WTC11 (cell line): ENCODE measurements at regions not wholly inside any gene's neighbourhood (a gene's known extent, or its start where the extent isn't known, plus 50 kb on each side); places are given as distances from the start of the nearest gene placed in this dataset.
"Not testable (repeated sequence)": the region's sequence is repeated elsewhere in the genome, so short reads cannot be mapped to it uniquely, and the experiment has no call there.

Experiments used
- ATAC-seq: fragments of 200-7000 bp; cut with Tn5 transposase; 2 replicates; pipeline ENCODE4 v1.10.0; 2021; ENCODE audit warnings: mild to moderate bottlenecking, moderate library complexity
- CTCF ChIA-PET: fragments of 300-600 bp; sonication (Branson Sonifier 250); formaldehyde crosslinking; loops from one replicate; lab custom pipeline; 2021; ENCODE audit warnings: antibody characterized with exemption; lab: Charles Lee
- POLR2A ChIA-PET: fragments of 350-600 bp; sonication (Branson Sonifier 250); formaldehyde crosslinking; loops from one replicate; lab custom pipeline; 2021; ENCODE audit warnings: antibody characterized with exemption; lab: Charles Lee
- DNase-seq: peaks from one replicate; pipeline ENCODE4 v3.0.0; 2021; ENCODE audit warnings: low spot score
- H3K27ac Mint-ChIP-seq: 2 replicates; pipeline ENCODE4 v1.8.0; 2021; ENCODE audit warnings: mixed read lengths
- H3K27me3 Mint-ChIP-seq: 2 replicates; pipeline ENCODE4 v1.8.0; 2021; ENCODE audit warnings: low read depth, mild to moderate bottlenecking, moderate library complexity, mixed read lengths
- H3K36me3 Mint-ChIP-seq: 2 replicates; pipeline ENCODE4 v1.8.0; 2021; ENCODE audit warnings: mixed read lengths
- H3K4me1 Mint-ChIP-seq: 2 replicates; pipeline ENCODE4 v1.8.0; 2022; ENCODE audit warnings: mixed read lengths
- H3K4me3 Mint-ChIP-seq: 2 replicates; pipeline ENCODE4 v1.8.0; 2021; ENCODE audit warnings: mild to moderate bottlenecking, moderate library complexity, mixed read lengths
- H3K9me3 Mint-ChIP-seq: 2 replicates; pipeline ENCODE4 v1.8.0; 2021; ENCODE audit warnings: mixed read lengths
- ATF1 ChIP-seq: sonication (generic); formaldehyde crosslinking; IDR thresholded peaks from 2 replicates; pipeline ENCODE4 v1.8.1; 2023; ENCODE audit warnings: mild to moderate bottlenecking, moderate library complexity, missing genetic modification reagents
- ATF3 ChIP-seq: sonication (generic); formaldehyde crosslinking; conservative IDR thresholded peaks from 2 replicates; pipeline ENCODE4 v1.8.1; 2022; ENCODE audit warnings: mild to moderate bottlenecking, missing genetic modification reagents
- CBFB ChIP-seq: sonication (generic); formaldehyde crosslinking; IDR thresholded peaks from 2 replicates; pipeline ENCODE4 v1.8.1; 2022; ENCODE audit warnings: mild to moderate bottlenecking, low read depth, missing genetic modification reagents
- ETV6 ChIP-seq: sonication (generic); formaldehyde crosslinking; IDR thresholded peaks from 2 replicates; pipeline ENCODE4 v1.8.1; 2022; ENCODE audit warnings: mild to moderate bottlenecking, missing genetic modification reagents
- HMGA2 ChIP-seq: fragments of 250-450 bp; sonication (Bioruptor Pico); IDR thresholded peaks from 2 replicates; pipeline ENCODE4 v1.4.0; 2021; ENCODE audit warnings: mild to moderate bottlenecking, moderate library complexity
- NR2C2 ChIP-seq: sonication (generic); formaldehyde crosslinking; IDR thresholded peaks from 2 replicates; pipeline ENCODE4 v1.8.0; 2022; ENCODE audit warnings: mild to moderate bottlenecking, missing genetic modification reagents
- SOX15 ChIP-seq: fragments of 250-450 bp; sonication (Bioruptor Pico); IDR thresholded peaks from 2 replicates; pipeline ENCODE4 v1.9.0; 2021; ENCODE audit warnings: mild to moderate bottlenecking
- ZBTB43 ChIP-seq: sonication (generic); formaldehyde crosslinking; IDR thresholded peaks from 2 replicates; pipeline ENCODE4 v1.8.1; 2023; ENCODE audit warnings: mild to moderate bottlenecking, missing genetic modification reagents
- ZMAT4 ChIP-seq: fragments of 250-450 bp; sonication (Bioruptor Pico); IDR thresholded peaks from 2 replicates; pipeline ENCODE4 v1.9.0; 2021; ENCODE audit warnings: mild to moderate bottlenecking
- ZNF121 ChIP-seq: sonication (generic); formaldehyde crosslinking; IDR thresholded peaks from 2 replicates; pipeline ENCODE4 v1.8.0; 2023; ENCODE audit warnings: missing genetic modification reagents
- ZNF138 ChIP-seq: sonication (generic); formaldehyde crosslinking; conservative IDR thresholded peaks from 2 replicates; pipeline ENCODE4 v1.8.1; 2022; ENCODE audit warnings: mild to moderate bottlenecking, moderate library complexity, missing genetic modification reagents
- ZNF232 ChIP-seq: sonication (generic); formaldehyde crosslinking; IDR thresholded peaks from 2 replicates; pipeline ENCODE4 v1.8.0; 2022; ENCODE audit warnings: mild to moderate bottlenecking, missing genetic modification reagents
- ZNF263 ChIP-seq: sonication (generic); formaldehyde crosslinking; IDR thresholded peaks from 2 replicates; pipeline ENCODE4 v1.8.1; 2022; ENCODE audit warnings: low read depth, mild to moderate bottlenecking, moderate library complexity, missing genetic modification reagents
- TF ChIP-seq, protein P1 (sequence below): sonication (generic); formaldehyde crosslinking; IDR thresholded peaks from 2 replicates; pipeline ENCODE4 v1.8.1; 2022; ENCODE audit warnings: mild to moderate bottlenecking, moderate library complexity, missing genetic modification reagents
- TF ChIP-seq, protein P2 (sequence below): sonication (generic); formaldehyde crosslinking; IDR thresholded peaks from 2 replicates; pipeline ENCODE4 v1.8.1; 2023; ENCODE audit warnings: mild to moderate bottlenecking, missing genetic modification reagents
- TF ChIP-seq, protein P3 (sequence below): sonication (generic); formaldehyde crosslinking; IDR thresholded peaks from 2 replicates; pipeline ENCODE4 v1.8.0; 2022; ENCODE audit warnings: mild to moderate bottlenecking, missing genetic modification reagents
- TF ChIP-seq, protein P4 (sequence below): fragments of 250-450 bp; sonication (Bioruptor Pico); IDR thresholded peaks from 2 replicates; pipeline ENCODE4 v1.9.0; 2021; ENCODE audit warnings: moderate library complexity, mild to moderate bottlenecking, inconsistent platforms, borderline replicate concordance
- TF ChIP-seq, protein P5 (sequence below): sonication (generic); formaldehyde crosslinking; IDR thresholded peaks from 2 replicates; pipeline ENCODE4 v1.8.1; 2022; ENCODE audit warnings: low read depth, missing genetic modification reagents, borderline replicate concordance

- TF ChIP-seq ZMAT4 (CRISPR knock-in tag) (no peak), ATF1 (no peak), ZBTB43 (CRISPR knock-in tag) (no peak), ETV6 (CRISPR knock-in tag) (no peak), NR2C2 (CRISPR knock-in tag) (no peak), CBFB (CRISPR knock-in tag) (no peak)
- TF ChIP-seq, protein P1, sequence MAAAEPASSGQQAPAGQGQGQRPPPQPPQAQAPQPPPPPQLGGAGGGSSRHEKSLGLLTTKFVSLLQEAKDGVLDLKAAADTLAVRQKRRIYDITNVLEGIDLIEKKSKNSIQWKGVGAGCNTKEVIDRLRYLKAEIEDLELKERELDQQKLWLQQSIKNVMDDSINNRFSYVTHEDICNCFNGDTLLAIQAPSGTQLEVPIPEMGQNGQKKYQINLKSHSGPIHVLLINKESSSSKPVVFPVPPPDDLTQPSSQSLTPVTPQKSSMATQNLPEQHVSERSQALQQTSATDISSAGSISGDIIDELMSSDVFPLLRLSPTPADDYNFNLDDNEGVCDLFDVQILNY (CRISPR knock-in tag), result no peak
- TF ChIP-seq, protein P2, sequence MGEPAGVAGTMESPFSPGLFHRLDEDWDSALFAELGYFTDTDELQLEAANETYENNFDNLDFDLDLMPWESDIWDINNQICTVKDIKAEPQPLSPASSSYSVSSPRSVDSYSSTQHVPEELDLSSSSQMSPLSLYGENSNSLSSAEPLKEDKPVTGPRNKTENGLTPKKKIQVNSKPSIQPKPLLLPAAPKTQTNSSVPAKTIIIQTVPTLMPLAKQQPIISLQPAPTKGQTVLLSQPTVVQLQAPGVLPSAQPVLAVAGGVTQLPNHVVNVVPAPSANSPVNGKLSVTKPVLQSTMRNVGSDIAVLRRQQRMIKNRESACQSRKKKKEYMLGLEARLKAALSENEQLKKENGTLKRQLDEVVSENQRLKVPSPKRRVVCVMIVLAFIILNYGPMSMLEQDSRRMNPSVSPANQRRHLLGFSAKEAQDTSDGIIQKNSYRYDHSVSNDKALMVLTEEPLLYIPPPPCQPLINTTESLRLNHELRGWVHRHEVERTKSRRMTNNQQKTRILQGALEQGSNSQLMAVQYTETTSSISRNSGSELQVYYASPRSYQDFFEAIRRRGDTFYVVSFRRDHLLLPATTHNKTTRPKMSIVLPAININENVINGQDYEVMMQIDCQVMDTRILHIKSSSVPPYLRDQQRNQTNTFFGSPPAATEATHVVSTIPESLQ (CRISPR knock-in tag), result no peak
These were observed 113.8 kb downstream of the ANXA2 start (continued) for GRCh38 chr15:60283936-60284335.

- H3K27ac Mint-ChIP-seq, H3K27me3 Mint-ChIP-seq, DNase-seq, CTCF ChIA-PET, POLR2A ChIA-PET, H3K4me3 Mint-ChIP-seq, ATAC-seq: not testable (repeated sequence)
- H3K36me3 Mint-ChIP-seq, result peaks cover 31% of the 10 kb centered on the region
- H3K4me1 Mint-ChIP-seq, result peaks cover 11% of the 10 kb centered on the region
- H3K9me3 Mint-ChIP-seq, result peaks cover 44% of the 10 kb centered on the region
These were observed 101.9 kb downstream of the ANXA2 start for GRCh38 chr15:60295901-60296300.

- POLR2A ChIA-PET, result no interaction called here
- Mint-ChIP-seq H3K27me3 (peaks cover 3% of the 10 kb centered on the region; the same call in 1 of the 2 replicates), H3K4me3 (no peak overlapping the region), H3K9me3 (peaks cover 47% of the 10 kb centered on the region), H3K36me3 (peaks cover 31% of the 10 kb centered on the region), H3K27ac (no peak overlapping the region), H3K4me1 (peaks cover 11% of the 10 kb centered on the region)
- DNase-seq (no peak), ATAC-seq (no peak)
- CTCF ChIA-PET, result no interaction called here
- TF ChIP-seq HMGA2 (CRISPR knock-in tag) (no peak), ZNF121 (CRISPR knock-in tag) (no peak), ZNF138 (CRISPR knock-in tag) (no peak), ZNF232 (CRISPR knock-in tag) (no peak), ATF3 (CRISPR knock-in tag) (no peak), ZNF263 (CRISPR knock-in tag) (no peak), CBFB (CRISPR knock-in tag) (no peak), SOX15 (CRISPR knock-in tag) (no peak)
- TF ChIP-seq, protein P3, sequence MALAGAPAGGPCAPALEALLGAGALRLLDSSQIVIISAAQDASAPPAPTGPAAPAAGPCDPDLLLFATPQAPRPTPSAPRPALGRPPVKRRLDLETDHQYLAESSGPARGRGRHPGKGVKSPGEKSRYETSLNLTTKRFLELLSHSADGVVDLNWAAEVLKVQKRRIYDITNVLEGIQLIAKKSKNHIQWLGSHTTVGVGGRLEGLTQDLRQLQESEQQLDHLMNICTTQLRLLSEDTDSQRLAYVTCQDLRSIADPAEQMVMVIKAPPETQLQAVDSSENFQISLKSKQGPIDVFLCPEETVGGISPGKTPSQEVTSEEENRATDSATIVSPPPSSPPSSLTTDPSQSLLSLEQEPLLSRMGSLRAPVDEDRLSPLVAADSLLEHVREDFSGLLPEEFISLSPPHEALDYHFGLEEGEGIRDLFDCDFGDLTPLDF (CRISPR knock-in tag), result no peak
- TF ChIP-seq, protein P4, sequence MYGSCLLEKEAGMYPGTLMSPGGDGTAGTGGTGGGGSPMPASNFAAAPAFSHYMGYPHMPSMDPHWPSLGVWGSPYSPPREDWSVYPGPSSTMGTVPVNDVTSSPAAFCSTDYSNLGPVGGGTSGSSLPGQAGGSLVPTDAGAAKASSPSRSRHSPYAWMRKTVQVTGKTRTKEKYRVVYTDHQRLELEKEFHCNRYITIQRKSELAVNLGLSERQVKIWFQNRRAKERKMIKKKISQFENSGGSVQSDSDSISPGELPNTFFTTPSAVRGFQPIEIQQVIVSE, result no peak
- TF ChIP-seq, protein P5, sequence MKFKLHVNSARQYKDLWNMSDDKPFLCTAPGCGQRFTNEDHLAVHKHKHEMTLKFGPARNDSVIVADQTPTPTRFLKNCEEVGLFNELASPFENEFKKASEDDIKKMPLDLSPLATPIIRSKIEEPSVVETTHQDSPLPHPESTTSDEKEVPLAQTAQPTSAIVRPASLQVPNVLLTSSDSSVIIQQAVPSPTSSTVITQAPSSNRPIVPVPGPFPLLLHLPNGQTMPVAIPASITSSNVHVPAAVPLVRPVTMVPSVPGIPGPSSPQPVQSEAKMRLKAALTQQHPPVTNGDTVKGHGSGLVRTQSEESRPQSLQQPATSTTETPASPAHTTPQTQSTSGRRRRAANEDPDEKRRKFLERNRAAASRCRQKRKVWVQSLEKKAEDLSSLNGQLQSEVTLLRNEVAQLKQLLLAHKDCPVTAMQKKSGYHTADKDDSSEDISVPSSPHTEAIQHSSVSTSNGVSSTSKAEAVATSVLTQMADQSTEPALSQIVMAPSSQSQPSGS, result no peak
- TF ChIP-seq, protein P2 (CRISPR knock-in tag), result no peak
These were observed 100.7 kb downstream of the ANXA2 start for GRCh38 chr15:60297047-60297446.
